GM23338 (cell line): ENCODE measurements at regions not wholly inside any gene's neighbourhood (a gene's known extent, or its start where the extent isn't known, plus 50 kb on each side); places are given as distances from the start of the nearest gene placed in this dataset.

Source experiments
- ATAC-seq: fragments of 200-7000 bp; cut with Tn5 transposase; 3 replicates; pipeline ENCODE4 v1.9.1; 2020
- DNase-seq: peaks from one replicate; pipeline ENCODE4 v3.0.0-alpha.2; 2015; ENCODE audit warnings: low spot score
- H2AFZ ChIP-seq: fragments of 200-600 bp; sonication (generic); 2 replicates; pipeline ENCODE4 v1.8.0; 2016; ENCODE audit warnings: antibody characterized with exemption, mild to moderate bottlenecking, moderate library complexity
- H3F3A ChIP-seq: fragments of 200-600 bp; sonication (generic); replicated peaks from 2 replicates; pipeline ENCODE4 v1.8.0; 2017; ENCODE audit warnings: antibody characterized with exemption, mixed run types, low read depth
- H3K27ac ChIP-seq: fragments of 200-600 bp; sonication (generic); 2 replicates; pipeline ENCODE4 v1.6.1; 2016; ENCODE audit warnings: low read depth
- H3K27me3 ChIP-seq: fragments of 200-600 bp; sonication (generic); 2 replicates; pipeline ENCODE4 v1.8.0; 2016; ENCODE audit warnings: mild to moderate bottlenecking, mixed run types, moderate library complexity; ENCODE audit not compliant: insufficient read depth
- H3K36me3 ChIP-seq: fragments of 200-600 bp; sonication (generic); 2 replicates; pipeline ENCODE4 v1.8.0; 2016; ENCODE audit warnings: mild to moderate bottlenecking; ENCODE audit not compliant: insufficient read depth
- H3K4me1 ChIP-seq: fragments of 200-600 bp; sonication (generic); 2 replicates; pipeline ENCODE4 v1.8.0; 2016; ENCODE audit warnings: mild to moderate bottlenecking, moderate library complexity; ENCODE audit not compliant: insufficient read depth
- H3K4me2 ChIP-seq: fragments of 200-600 bp; sonication (generic); 2 replicates; pipeline ENCODE4 v1.7.1; 2017; ENCODE audit warnings: mixed run types
- H3K4me3 ChIP-seq: fragments of 200-600 bp; sonication (generic); 2 replicates; pipeline ENCODE4 v1.6.1; 2016; ENCODE audit warnings: mixed run types
- H3K79me2 ChIP-seq: fragments of 200-600 bp; sonication (generic); replicated peaks from 2 replicates; pipeline ENCODE4 v1.8.0; 2017; ENCODE audit warnings: mild to moderate bottlenecking; ENCODE audit not compliant: insufficient read depth
- H3K9me2 ChIP-seq: fragments of 200-600 bp; sonication (generic); 2 replicates; pipeline ENCODE4 v1.8.0; 2017; ENCODE audit not compliant: insufficient read depth
- H4K20me1 ChIP-seq: fragments of 200-600 bp; sonication (generic); replicated peaks from 2 replicates; pipeline ENCODE4 v1.8.0; 2017; ENCODE audit warnings: mild to moderate bottlenecking; ENCODE audit not compliant: insufficient read depth
- H3K27ac Mint-ChIP-seq: 2 replicates; pipeline ENCODE4 v1.8.0; 2020; ENCODE audit warnings: inconsistent platforms, mild to moderate bottlenecking, moderate library complexity, mixed read lengths
- H3K27me3 Mint-ChIP-seq: 3 replicates; pipeline ENCODE4 v1.8.0; 2022; ENCODE audit warnings: low read depth, mild to moderate bottlenecking, moderate library complexity, mixed read lengths, inconsistent platforms; ENCODE audit not compliant: insufficient read depth, poor library complexity
- H3K36me3 Mint-ChIP-seq: 3 replicates; pipeline ENCODE4 v1.8.0; 2021; ENCODE audit warnings: low read depth, mild to moderate bottlenecking, inconsistent platforms, moderate library complexity, mixed read lengths
- H3K4me1 Mint-ChIP-seq: 3 replicates; pipeline ENCODE4 v1.8.0; 2020; ENCODE audit warnings: mild to moderate bottlenecking, inconsistent platforms, mixed read lengths
- H3K4me3 Mint-ChIP-seq: 3 replicates; pipeline ENCODE4 v1.8.0; 2021; ENCODE audit warnings: moderate library complexity, mild to moderate bottlenecking, inconsistent platforms, mixed read lengths
- H3K9me3 Mint-ChIP-seq: 3 replicates; pipeline ENCODE4 v1.8.0; 2020; ENCODE audit warnings: moderate library complexity, mild to moderate bottlenecking, inconsistent platforms, mixed read lengths
- CTCF ChIP-seq, 2 experiments: fragments of 200-600 bp in 1 of 2; sonication (generic) in 1 of 2; conservative IDR thresholded peaks; 2 replicates each; pipeline versions ENCODE4 v1.5.1 to v1.6.1; 2016 to 2017; ENCODE audit warnings: antibody characterized with exemption in 2 of 2, low read depth in 2 of 2, mild to moderate bottlenecking in 2 of 2, moderate library complexity in 1 of 2
- EZH2 ChIP-seq: fragments of 200-600 bp; sonication (generic); IDR thresholded peaks from one replicate; pipeline ENCODE4 v1.8.0; 2017; ENCODE audit warnings: antibody characterized with exemption, mild to moderate bottlenecking, low read depth; ENCODE audit not compliant: unreplicated experiment
- EZH2phosphoT487 ChIP-seq: fragments of 200-600 bp; sonication (generic); IDR thresholded peaks from one replicate; pipeline ENCODE4 v1.8.1; 2018; ENCODE audit warnings: antibody characterized with exemption; ENCODE audit not compliant: unreplicated experiment
- NANOG ChIP-seq: IDR thresholded peaks from 2 replicates; pipeline ENCODE4 v1.6.1; 2016; ENCODE audit warnings: antibody characterized with exemption, borderline replicate concordance
- ZNF462 ChIP-seq: fragments of 250-450 bp; sonication (Bioruptor Pico); IDR thresholded peaks from 2 replicates; pipeline ENCODE4 v1.5.0; 2020; ENCODE audit warnings: mild to moderate bottlenecking, moderate library complexity

GRCh38 chr6:133609415-133610226 lies 279.3 kb upstream of the TCF21 start:
- no peaks in the 10 kb centered on the region for H3K36me3 Mint-ChIP-seq
- ATAC-seq = no peak
- Histone ChIP-seq H3K4me2 (no peak overlapping the region), H4K20me1 (no peaks in the 10 kb centered on the region), H3K27ac (no peak overlapping the region), H3K9me2 (peaks cover 21% of the 10 kb centered on the region), H3F3A (no peaks in the 10 kb centered on the region), H2AFZ (0 out of 2 replicates have a peak overlapping the region, but pooled peaks have one; percentile 33), H3K27me3 (no peaks in the 10 kb centered on the region), H3K36me3 (no peaks in the 10 kb centered on the region), H3K4me3 (no peak overlapping the region), H3K4me1 (no peaks in the 10 kb centered on the region), H3K79me2 (no peaks in the 10 kb centered on the region)
- no peaks in the 10 kb centered on the region for H3K9me3 Mint-ChIP-seq
- DNase-seq = no peak
- no peaks in the 10 kb centered on the region for H3K4me1 Mint-ChIP-seq
- TF ChIP-seq EZH2 (no peak), EZH2phosphoT487 (no peak), CTCF (conservative IDR thresholded peaks at IDR 0.05; ENCODE audit: low read depth in 2 of 2) (no peak), NANOG (no peak), ZNF462 (CRISPR knock-in tag) (no peak)
- no peak overlapping the region for H3K27ac Mint-ChIP-seq
- H3K27me3 Mint-ChIP-seq = peaks cover 2% of the 10 kb centered on the region
- H3K4me3 Mint-ChIP-seq = no peak overlapping the region
